ENCODE measurements at regions not wholly inside any gene's neighbourhood (a gene's known extent, or its start where the extent isn't known, plus 50 kb on each side); places are given as distances from the start of the nearest gene placed in this dataset.

DNA sequence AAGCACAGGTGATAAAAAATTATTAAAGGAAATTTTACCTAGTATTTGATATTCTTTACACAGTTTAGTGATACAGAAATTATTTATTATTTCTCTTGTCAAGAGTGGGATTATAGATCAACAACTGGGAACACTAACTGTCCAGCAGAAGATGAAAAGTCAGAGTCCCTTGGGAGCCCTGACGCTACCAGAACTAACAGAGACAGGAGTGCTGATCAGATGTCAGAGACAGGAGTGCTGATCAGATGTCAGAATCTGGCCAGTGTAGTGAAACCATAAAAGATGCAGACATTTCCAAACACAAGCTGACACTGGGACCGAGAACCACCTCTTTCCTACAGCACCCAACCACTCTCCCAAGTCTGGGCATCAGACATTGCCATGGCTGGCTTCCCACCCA is 828.2 kb downstream of the TNS3 start:
- no peak overlapping the region for H2BK12ac ChIP-seq (ENCODE audit: low read depth, low read length)
- no peak overlapping the region for H2BK15ac ChIP-seq (ENCODE audit: low read length)
- H3K79me1 ChIP-seq (ENCODE audit: low read depth, low read length), result no peaks in the 10 kb centered on the region
- H2BK5ac ChIP-seq (ENCODE audit: low read depth, low read length), result no peak overlapping the region
- no peak overlapping the region for H3K18ac ChIP-seq (ENCODE audit: extremely low read depth, low read length)
- no peaks in the 10 kb centered on the region for H4K20me1 ChIP-seq (replicated peaks in 1 of 2; ENCODE audit: control insufficient read depth in 1 of 2, insufficient read depth in 2 of 2, low read length in 2 of 2)
- no peak overlapping the region for H3K4me2 ChIP-seq (ENCODE audit: insufficient read depth in 1 of 2, low read depth in 2 of 2, low read length in 2 of 2)
- no peak for TF ChIP-seq SUZ12 (IDR thresholded peaks at IDR 0.05; ENCODE audit: low read length)
- no peak for TF ChIP-seq JUN (IDR thresholded peaks at IDR 0.05; ENCODE audit: low read depth, low read length)
- TF ChIP-seq HDAC2 (IDR thresholded peaks at IDR 0.05; ENCODE audit: borderline replicate concordance in 1 of 2, low read depth in 2 of 2, low read length in 2 of 2), result no peak
- no peak for TF ChIP-seq POLR2A (IDR thresholded peaks at IDR 0.05; ENCODE audit: control extremely low read depth in 1 of 2, low read depth in 2 of 2, low read length in 2 of 2)
- TF ChIP-seq RNF2 (IDR thresholded peaks at IDR 0.05; ENCODE audit: borderline replicate concordance, low read depth, low read length, missing control alignments, poor library complexity, severe bottlenecking), result no peak
- no peak overlapping the region for H2BK120ac ChIP-seq (replicated peaks; ENCODE audit: low read depth, low read length)
- H3K27me3 ChIP-seq (replicated peaks in 1 of 4; ENCODE audit: control insufficient read depth in 3 of 4, extremely low read depth in 1 of 4, insufficient read depth in 3 of 4, low read length in 3 of 4), result peaks cover 0 to 2% (median 0%) of the 10 kb centered on the region in 4 experiments; a peak in 1 of 7 replicates
- no peak overlapping the region for H2AK5ac ChIP-seq (ENCODE audit: low read depth, low read length)
- H3K56ac ChIP-seq (replicated peaks; ENCODE audit: insufficient read length, low read depth, low read length), result no peak overlapping the region
- 90% methylated on average over 2 of the region's 2 CpGs; no CpG with 5 or more reads in 1 of the 2 experiments for WGBS, 2 experiments (ENCODE audit: extremely low coverage in 1 of 2, insufficient coverage in 1 of 2, insufficient read length in 1 of 2, insufficient replicate concordance in 2 of 2, low coverage in 1 of 2, low lambda C conversion rate in 2 of 2, missing lambda C conversion rate in 1 of 2)
- H2AFZ ChIP-seq (ENCODE audit: low read length), result no peak overlapping the region
- no peaks in the 10 kb centered on the region for H3K4me1 ChIP-seq (replicated peaks in 1 of 4; ENCODE audit: control insufficient read depth in 3 of 4, insufficient read depth in 4 of 4, low read length in 3 of 4)
- H3K23ac ChIP-seq (ENCODE audit: insufficient read length), result no peak overlapping the region
- no peaks in the 10 kb centered on the region for H3K36me3 ChIP-seq (ENCODE audit: control insufficient read depth in 2 of 4, insufficient read depth in 4 of 4, low read length in 3 of 4)
- no peak overlapping the region for H3K4me3 ChIP-seq (ENCODE audit: extremely low read depth in 1 of 4, insufficient read depth in 2 of 4, low read depth in 3 of 4, low read length in 4 of 4)
- FAIRE-seq (no peak), DNase-seq (ENCODE audit: low read depth in 1 of 2, low spot score in 2 of 2) (no peak)
- POLR2A ChIA-PET (ENCODE audit: partially characterized antibody), result no interaction called here
- no peak overlapping the region for H2BK20ac ChIP-seq (ENCODE audit: low read length)
- no peak overlapping the region for H4K5ac ChIP-seq (ENCODE audit: insufficient read length, low read depth, low read length)
- no peak overlapping the region for H4K91ac ChIP-seq (replicated peaks; ENCODE audit: insufficient read length, low read length)
- CTCF ChIA-PET (ENCODE audit: partially characterized antibody), result interaction anchor here (0.6 kb wide), 1 partner anchor 397 kb away, joined by 3 read pairs; no protein-coding TSS in a partner anchor
- H3K14ac ChIP-seq (ENCODE audit: insufficient read length), result no peak overlapping the region
- no peaks in the 10 kb centered on the region for H3K23me2 ChIP-seq (ENCODE audit: low read depth, low read length)
- no peaks in the 10 kb centered on the region for H3K79me2 ChIP-seq (ENCODE audit: control insufficient read depth in 1 of 2, insufficient read depth in 2 of 2, low read length in 2 of 2)
- H3K9me3 ChIP-seq (ENCODE audit: insufficient read depth in 2 of 2, low read depth in 1 of 2, low read length in 1 of 2), result no peaks in the 10 kb centered on the region
- H3K4ac ChIP-seq (replicated peaks; ENCODE audit: insufficient read length, low read depth, low read length), result no peak overlapping the region
- H3K27ac ChIP-seq (ENCODE audit: low read depth, low read length), result no peak overlapping the region
- no peak overlapping the region for H4K8ac ChIP-seq (ENCODE audit: extremely low read depth, insufficient read depth, low read length)
- H3K9ac ChIP-seq (replicated peaks in 1 of 4; ENCODE audit: extremely low read depth in 1 of 4, low read depth in 3 of 4, low read length in 3 of 4), result no peak overlapping the region

All from H1 (cell line).